K562 (cell line): ENCODE measurements at regions not wholly inside any gene's neighbourhood (a gene's known extent, or its start where the extent isn't known, plus 50 kb on each side); places are given as distances from the start of the nearest gene placed in this dataset.

Experiments used
- BRF2 ChIP-seq: IDR thresholded peaks from 3 replicates; pipeline ENCODE4 v1.6.1; 2011; ENCODE audit warnings: borderline replicate concordance, mild to moderate bottlenecking; ENCODE audit not compliant: insufficient read length, insufficient read depth
- CEBPZ ChIP-seq: fragments of 150-350 bp; IDR thresholded peaks from 2 replicates; pipeline ENCODE4 v1.6.1; 2014; ENCODE audit warnings: low read depth, mild to moderate bottlenecking, low read length, borderline replicate concordance
- KLF13 ChIP-seq: fragments of 450-650 bp; IDR thresholded peaks from 2 replicates; pipeline ENCODE4 v1.6.1; 2016; ENCODE audit warnings: missing genetic modification characterization, low read depth, mild to moderate bottlenecking, missing compliant biosample characterization, moderate library complexity, borderline replicate concordance
- KLF6 ChIP-seq: fragments of 250-450 bp; sonication (Bioruptor Pico); IDR thresholded peaks from 2 replicates; pipeline ENCODE4 v1.4.0; 2020; ENCODE audit warnings: mild to moderate bottlenecking, moderate library complexity, borderline replicate concordance
- PRPF4 ChIP-seq: fragments of 200-400 bp; formaldehyde crosslinking; IDR thresholded peaks from one replicate; pipeline ENCODE4 v1.6.1; 2017; ENCODE audit warnings: low read length, low read depth, mild to moderate bottlenecking; ENCODE audit not compliant: insufficient read depth, poor library complexity, severe bottlenecking
- ZBTB34 ChIP-seq: fragments of 250-450 bp; sonication (Bioruptor Pico); IDR thresholded peaks from 2 replicates; pipeline ENCODE4 v1.8.0; 2021; ENCODE audit warnings: mild to moderate bottlenecking, moderate library complexity
- ZBTB40 ChIP-seq, 2 experiments: fragments of 450-650 bp in 1 of 2; sonication (generic) in 1 of 2; formaldehyde crosslinking in 1 of 2; IDR thresholded peaks; 2 replicates each; pipeline versions ENCODE4 v1.7.1 to v1.9.0; 2016 to 2022; ENCODE audit warnings: inconsistent platforms in 1 of 2, mild to moderate bottlenecking in 1 of 2, missing genetic modification reagents in 1 of 2
- ZNF511 ChIP-seq: sonication (generic); formaldehyde crosslinking; IDR thresholded peaks from 2 replicates; pipeline ENCODE4 v1.8.0; 2022; ENCODE audit warnings: mild to moderate bottlenecking, missing genetic modification reagents
- ZNF583 ChIP-seq: fragments of 250-450 bp; sonication (Bioruptor Pico); IDR thresholded peaks from 2 replicates; pipeline ENCODE4 v1.4.0; 2020

GRCh38 chr6:126608681-126609080 is 268.8 kb downstream of the CENPW start (continued):
- TF ChIP-seq BRF2 (no peak), CEBPZ (no peak), KLF13 (no peak), ZBTB40 (IDR thresholded peaks at IDR 0.05) (no peak), ZBTB40 (CRISPR knock-in tag; IDR thresholded peaks at IDR 0.05) (no peak), ZBTB34 (CRISPR knock-in tag) (no peak), PRPF4 (no peak), ZNF583 (CRISPR knock-in tag) (no peak), KLF6 (CRISPR knock-in tag) (no peak), ZNF511 (no peak)
